Karpas-422 (cell line): ENCODE measurements at regions not wholly inside any gene's neighbourhood (a gene's known extent, or its start where the extent isn't known, plus 50 kb on each side); places are given as distances from the start of the nearest gene placed in this dataset.
"Not testable (repeated sequence)": the region's sequence is repeated elsewhere in the genome, so short reads cannot be mapped to it uniquely, and the experiment has no call there.

Experiments used
- DNase-seq: peaks from one replicate; pipeline ENCODE4 v3.0.0-alpha.2; 2015
- H2AFZ ChIP-seq: fragments of 200-600 bp; sonication (generic); 2 replicates; pipeline ENCODE4 v1.6.1; 2014; ENCODE audit warnings: antibody characterized with exemption, low read length, mixed read lengths
- H3K27ac ChIP-seq: fragments of 200-600 bp; sonication (generic); 2 replicates; pipeline ENCODE4 v1.5.1; 2014; ENCODE audit warnings: mild to moderate bottlenecking, low read length, moderate library complexity
- H3K27me3 ChIP-seq: fragments of 200-600 bp; sonication (generic); 2 replicates; pipeline ENCODE4 v1.6.1; 2014; ENCODE audit warnings: low read length, mixed read lengths
- H3K36me3 ChIP-seq: fragments of 200-600 bp; sonication (generic); 2 replicates; pipeline ENCODE4 v1.6.1; 2014; ENCODE audit warnings: low read length, mixed read lengths; ENCODE audit not compliant: insufficient read depth
- H3K4me1 ChIP-seq: fragments of 200-600 bp; sonication (generic); 2 replicates; pipeline ENCODE4 v1.6.1; 2014; ENCODE audit warnings: mild to moderate bottlenecking, low read length, mixed read lengths
- H3K4me2 ChIP-seq: fragments of 200-600 bp; sonication (generic); 2 replicates; pipeline ENCODE4 v1.6.1; 2014; ENCODE audit warnings: low read length, low read depth, mild to moderate bottlenecking; ENCODE audit not compliant: poor library complexity, severe bottlenecking
- H3K4me3 ChIP-seq: fragments of 200-600 bp; sonication (generic); 2 replicates; pipeline ENCODE4 v1.5.1; 2014; ENCODE audit warnings: mild to moderate bottlenecking, antibody characterized with exemption, low read length, mixed read lengths
- H3K79me2 ChIP-seq: fragments of 200-600 bp; sonication (generic); 2 replicates; pipeline ENCODE4 v1.6.1; 2014; ENCODE audit warnings: mild to moderate bottlenecking, low read length, mixed read lengths
- H3K9ac ChIP-seq: fragments of 200-600 bp; sonication (generic); 2 replicates; pipeline ENCODE4 v1.6.0; 2014; ENCODE audit warnings: low read length
- H3K9me2 ChIP-seq: fragments of 200-600 bp; sonication (generic), shearing (Covaris generic); replicated peaks from 2 replicates; pipeline ENCODE4 v1.6.0; 2014; ENCODE audit warnings: mild to moderate bottlenecking, low read length, moderate library complexity; ENCODE audit not compliant: insufficient read depth
- H3K9me3 ChIP-seq: fragments of 300-700, 200-600 bp; sonication (generic); 2 replicates; pipeline ENCODE4 v1.6.1; 2014; ENCODE audit warnings: low read length, mixed read lengths
- H4K20me1 ChIP-seq: fragments of 200-600 bp; sonication (generic); 2 replicates; pipeline ENCODE4 v1.6.1; 2014; ENCODE audit warnings: mild to moderate bottlenecking, antibody characterized with exemption, low read length, low read depth; ENCODE audit not compliant: insufficient read depth

DNA sequence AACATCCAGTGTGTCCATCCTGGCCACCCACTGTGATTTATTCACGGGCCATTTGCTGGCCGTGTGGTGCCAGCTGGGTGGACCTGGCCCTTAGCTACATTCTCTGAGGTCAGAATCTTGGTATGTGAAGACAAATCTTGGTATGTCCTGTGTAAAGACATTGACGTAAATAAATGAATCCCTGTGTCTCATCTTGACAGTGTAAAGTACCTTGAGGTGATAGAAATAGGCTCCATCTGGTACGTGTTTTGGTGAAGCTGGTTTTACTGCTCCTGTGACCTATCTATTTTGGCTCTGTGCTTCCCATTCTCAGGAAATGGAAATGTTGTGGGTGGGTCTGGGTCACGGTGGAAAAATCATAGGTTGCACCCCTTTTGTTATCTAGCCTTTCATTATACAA is 245.4 kb upstream of the ANKH start:
- no peaks in the 10 kb centered on the region for H3K79me2 ChIP-seq
- H3K4me3 ChIP-seq: no peak overlapping the region
- H3K9me3 ChIP-seq: no peaks in the 10 kb centered on the region
- no peak for DNase-seq
- H2AFZ ChIP-seq: no peak overlapping the region
- no peaks in the 10 kb centered on the region for H3K27me3 ChIP-seq
- no peak overlapping the region for H3K4me2 ChIP-seq
- no peak overlapping the region for H3K9ac ChIP-seq
- no peaks in the 10 kb centered on the region for H4K20me1 ChIP-seq
- H3K9me2 ChIP-seq: no peaks in the 10 kb centered on the region
- H3K36me3 ChIP-seq: no peaks in the 10 kb centered on the region
- H3K27ac ChIP-seq: no peak overlapping the region
- H3K4me1 ChIP-seq: no peaks in the 10 kb centered on the region

DNA sequence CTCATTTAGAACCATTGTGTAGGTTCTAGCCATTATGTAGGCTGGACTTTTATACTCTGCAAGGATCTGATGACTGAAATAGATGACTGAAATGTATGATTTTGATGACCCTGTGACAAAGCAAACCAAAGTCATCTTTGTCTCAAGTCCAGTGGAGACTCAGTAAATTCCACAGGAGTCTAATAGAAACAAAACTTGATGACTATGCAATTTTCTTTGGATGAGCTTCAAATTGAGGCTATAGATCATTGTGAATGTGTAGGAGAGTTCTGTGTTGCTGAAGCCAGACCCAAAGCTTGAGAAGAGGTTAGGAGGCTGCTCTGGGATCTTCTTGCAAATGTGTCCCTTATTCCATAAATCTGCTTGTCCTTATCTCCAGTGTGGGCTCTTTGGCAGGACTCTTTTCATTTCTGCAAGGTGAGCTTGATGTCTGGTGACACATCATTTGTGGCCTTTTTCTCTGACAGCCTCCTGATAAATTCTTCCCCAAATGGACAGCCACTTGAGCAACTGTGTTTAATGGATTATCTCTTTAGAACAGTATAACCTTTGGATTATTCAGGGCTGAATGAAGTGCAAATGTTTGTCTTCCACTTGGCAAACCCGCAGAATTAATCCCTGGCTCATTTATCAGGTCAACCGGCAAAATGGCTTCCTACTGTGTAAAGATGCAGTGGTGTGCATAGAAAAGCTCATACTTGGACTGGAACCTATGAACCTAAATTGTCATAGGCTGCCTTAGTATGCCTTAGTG is 235.1 kb upstream of the ANKH start:
- Histone ChIP-seq H3K4me2 (no peak overlapping the region), H2AFZ (no peak overlapping the region), H3K9me3 (no peaks in the 10 kb centered on the region), H3K4me3 (no peak overlapping the region), H3K36me3 (no peaks in the 10 kb centered on the region), H3K27ac (no peak overlapping the region), H4K20me1 (no peaks in the 10 kb centered on the region), H3K9me2 (no peaks in the 10 kb centered on the region), H3K27me3 (no peaks in the 10 kb centered on the region), H3K9ac (no peak overlapping the region), H3K79me2 (no peaks in the 10 kb centered on the region), H3K4me1 (no peaks in the 10 kb centered on the region)
- DNase-seq: no peak

- H3K4me3 ChIP-seq: no peak overlapping the region
- no peaks in the 10 kb centered on the region for H3K79me2 ChIP-seq
- no peaks in the 10 kb centered on the region for H3K9me3 ChIP-seq
Measured at GRCh38 chr5:15105799-15106393, 234.3 kb upstream of the ANKH start.

GRCh38 chr5:15103864-15104263 is 232.3 kb upstream of the ANKH start:
- no peaks in the 10 kb centered on the region for H3K4me1 ChIP-seq
- no peak for DNase-seq
- no peak overlapping the region for H3K9ac ChIP-seq
- H3K4me2 ChIP-seq: no peak overlapping the region
- H3K9me3 ChIP-seq: no peaks in the 10 kb centered on the region
- no peak overlapping the region for H3K27ac ChIP-seq
- H2AFZ ChIP-seq: no peak overlapping the region
- H3K4me3 ChIP-seq: no peak overlapping the region
- H3K9me2 ChIP-seq: no peaks in the 10 kb centered on the region
- no peaks in the 10 kb centered on the region for H3K27me3 ChIP-seq
- H3K36me3 ChIP-seq: no peaks in the 10 kb centered on the region
- H3K79me2 ChIP-seq: no peaks in the 10 kb centered on the region
- H4K20me1 ChIP-seq: no peaks in the 10 kb centered on the region

More at GRCh38 chr5:15105799-15106393, 234.3 kb upstream of the ANKH start:
- peak; percentile 82 for DNase-seq
- H4K20me1 ChIP-seq: no peaks in the 10 kb centered on the region
- H2AFZ ChIP-seq: no peak overlapping the region
- H3K36me3 ChIP-seq: no peaks in the 10 kb centered on the region
- no peaks in the 10 kb centered on the region for H3K27me3 ChIP-seq
- H3K27ac ChIP-seq: no peak overlapping the region
- no peak overlapping the region for H3K4me2 ChIP-seq
- H3K9ac ChIP-seq: no peak overlapping the region
- H3K4me1 ChIP-seq: no peaks in the 10 kb centered on the region
- no peaks in the 10 kb centered on the region for H3K9me2 ChIP-seq

- Histone ChIP-seq H3K9ac (no peak overlapping the region), H3K79me2 (no peaks in the 10 kb centered on the region), H2AFZ (peak overlapping the region; percentile 27; the same call in 1 of the 2 replicates), H4K20me1 (no peaks in the 10 kb centered on the region), H3K4me2 (no peak overlapping the region), H3K4me1 (no peaks in the 10 kb centered on the region), H3K27me3 (no peaks in the 10 kb centered on the region), H3K9me3 (no peaks in the 10 kb centered on the region), H3K36me3 (no peaks in the 10 kb centered on the region), H3K9me2 (no peaks in the 10 kb centered on the region), H3K27ac (no peak overlapping the region), H3K4me3 (no peak overlapping the region)
- DNase-seq: no peak
Measured at GRCh38 chr5:15103130-15103529, 231.6 kb upstream of the ANKH start.

DNA sequence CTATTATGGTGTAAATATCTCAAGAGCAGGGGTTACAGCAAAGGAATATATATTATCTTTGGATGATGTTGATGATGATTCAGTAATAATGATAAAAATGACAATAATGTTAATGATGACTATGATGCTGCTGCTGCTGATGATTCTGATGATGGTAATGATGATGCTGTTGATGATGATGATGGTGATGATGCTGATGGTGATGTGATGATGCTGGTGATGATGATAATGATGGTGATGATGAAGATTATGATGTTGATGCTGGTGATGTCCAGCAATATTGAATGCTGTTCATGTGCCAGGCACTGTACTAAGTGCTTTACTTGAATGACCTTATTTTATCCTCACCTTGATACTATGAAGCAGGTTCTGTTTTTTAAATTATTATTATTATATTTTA is 226.0 kb upstream of the ANKH start:
- no peaks in the 10 kb centered on the region for H3K4me1 ChIP-seq
- no peak overlapping the region for H3K27ac ChIP-seq
- no peak overlapping the region for H3K4me3 ChIP-seq
- H3K36me3 ChIP-seq: no peaks in the 10 kb centered on the region
- H2AFZ ChIP-seq: no peak overlapping the region
- no peaks in the 10 kb centered on the region for H3K27me3 ChIP-seq
- no peak overlapping the region for H3K9ac ChIP-seq
- no peak overlapping the region for H3K4me2 ChIP-seq
- no peaks in the 10 kb centered on the region for H4K20me1 ChIP-seq
- H3K9me2 ChIP-seq: no peaks in the 10 kb centered on the region
- no peaks in the 10 kb centered on the region for H3K9me3 ChIP-seq
- DNase-seq: no peak
- H3K79me2 ChIP-seq: no peaks in the 10 kb centered on the region

- not testable (repeated sequence) for H4K20me1 ChIP-seq, H3K4me3 ChIP-seq, H3K27me3 ChIP-seq, H3K9ac ChIP-seq, H3K9me3 ChIP-seq, H2AFZ ChIP-seq, H3K9me2 ChIP-seq, H3K4me2 ChIP-seq, H3K36me3 ChIP-seq, H3K79me2 ChIP-seq, DNase-seq, H3K4me1 ChIP-seq, H3K27ac ChIP-seq
Measured at GRCh38 chr5:15096686-15097085, 225.1 kb upstream of the ANKH start.

DNA sequence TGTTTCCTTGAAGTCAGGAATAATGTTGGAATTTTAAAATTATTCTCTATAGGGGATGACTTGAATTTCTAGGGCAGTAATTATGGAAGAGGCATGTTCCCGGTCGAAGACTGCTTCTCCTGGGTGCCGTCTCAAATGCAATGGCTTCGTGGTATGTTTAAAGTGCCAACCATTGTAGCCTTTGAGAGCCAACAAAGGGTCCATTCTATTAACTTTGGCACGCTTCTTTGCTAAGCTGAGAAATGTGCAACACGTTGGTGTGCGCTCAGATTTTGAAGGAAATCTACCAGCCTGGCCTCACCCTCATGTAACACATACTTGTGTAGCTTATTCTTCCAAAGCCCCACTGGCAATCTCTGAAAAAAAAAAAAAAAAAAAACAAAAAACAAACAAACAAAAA is 221.2 kb upstream of the ANKH start:
- H3K36me3 ChIP-seq: no peaks in the 10 kb centered on the region
- no peak overlapping the region for H2AFZ ChIP-seq
- H3K9me2 ChIP-seq: no peaks in the 10 kb centered on the region
- no peaks in the 10 kb centered on the region for H3K4me1 ChIP-seq
- DNase-seq: no peak
- no peak overlapping the region for H3K9ac ChIP-seq
- H3K4me2 ChIP-seq: no peak overlapping the region
- no peaks in the 10 kb centered on the region for H3K9me3 ChIP-seq
- no peak overlapping the region for H3K27ac ChIP-seq
- no peaks in the 10 kb centered on the region for H3K27me3 ChIP-seq
- no peaks in the 10 kb centered on the region for H4K20me1 ChIP-seq
- H3K4me3 ChIP-seq: no peak overlapping the region
- no peaks in the 10 kb centered on the region for H3K79me2 ChIP-seq
